Upper lobe of left lung (tissue), 4 donors: ENCODE measurements at regions not wholly inside any gene's neighbourhood (a gene's known extent, or its start where the extent isn't known, plus 50 kb on each side); places are given as distances from the start of the nearest gene placed in this dataset.

Experiments used
- EP300 ChIP-seq, 4 donors: sonication (generic); formaldehyde crosslinking; IDR thresholded peaks; one replicate each; pipeline ENCODE4 v1.5.1; 2017; ENCODE audit warnings: antibody characterized with exemption in 4 of 4, control low read depth in 2 of 4
- POLR2A ChIP-seq, 4 donors: fragments of 450-650 bp; IDR thresholded peaks; one replicate each; pipeline ENCODE4 v1.5.1; 2016 to 2017; ENCODE audit warnings: antibody characterized with exemption in 4 of 4, mild to moderate bottlenecking in 2 of 4
- POLR2AphosphoS5 ChIP-seq, 2 donors: sonication (generic); formaldehyde crosslinking; IDR thresholded peaks; one replicate each; pipeline ENCODE4 v1.5.1; 2017; ENCODE audit warnings: antibody characterized with exemption in 2 of 2
- TF ChIP-seq, protein P1 (sequence below), 6 experiments: fragments of 450-650 bp in 4 of 6; fragments of 200-600 bp in 2 of 6; sonication (generic) in 2 of 6; IDR thresholded peaks; one replicate each; pipeline ENCODE4 v1.5.1; 2016 to 2019; ENCODE audit warnings: antibody characterized with exemption in 6 of 6

DNA sequence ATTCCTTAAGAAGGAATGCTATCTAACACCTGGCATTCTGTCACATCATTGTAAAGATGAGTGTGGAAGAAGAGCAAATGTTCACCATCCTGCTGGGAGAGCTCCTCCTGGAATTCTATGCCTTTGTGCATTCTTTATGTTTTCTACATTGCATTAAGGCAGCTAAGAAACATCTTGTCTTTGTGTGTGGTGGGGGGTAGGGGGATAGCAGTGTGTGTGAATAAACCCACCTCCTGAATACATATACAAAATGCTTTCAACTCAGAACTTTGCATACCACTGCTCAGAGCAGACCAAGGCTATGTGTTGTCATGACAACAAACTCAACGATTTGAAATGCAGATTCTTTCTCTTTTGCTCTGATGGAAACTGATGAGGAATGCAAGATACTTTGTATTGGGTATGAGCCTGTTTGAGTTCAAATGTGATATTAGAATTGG is 193.6 kb upstream of the KAZN start:
- TF ChIP-seq, protein P1, sequence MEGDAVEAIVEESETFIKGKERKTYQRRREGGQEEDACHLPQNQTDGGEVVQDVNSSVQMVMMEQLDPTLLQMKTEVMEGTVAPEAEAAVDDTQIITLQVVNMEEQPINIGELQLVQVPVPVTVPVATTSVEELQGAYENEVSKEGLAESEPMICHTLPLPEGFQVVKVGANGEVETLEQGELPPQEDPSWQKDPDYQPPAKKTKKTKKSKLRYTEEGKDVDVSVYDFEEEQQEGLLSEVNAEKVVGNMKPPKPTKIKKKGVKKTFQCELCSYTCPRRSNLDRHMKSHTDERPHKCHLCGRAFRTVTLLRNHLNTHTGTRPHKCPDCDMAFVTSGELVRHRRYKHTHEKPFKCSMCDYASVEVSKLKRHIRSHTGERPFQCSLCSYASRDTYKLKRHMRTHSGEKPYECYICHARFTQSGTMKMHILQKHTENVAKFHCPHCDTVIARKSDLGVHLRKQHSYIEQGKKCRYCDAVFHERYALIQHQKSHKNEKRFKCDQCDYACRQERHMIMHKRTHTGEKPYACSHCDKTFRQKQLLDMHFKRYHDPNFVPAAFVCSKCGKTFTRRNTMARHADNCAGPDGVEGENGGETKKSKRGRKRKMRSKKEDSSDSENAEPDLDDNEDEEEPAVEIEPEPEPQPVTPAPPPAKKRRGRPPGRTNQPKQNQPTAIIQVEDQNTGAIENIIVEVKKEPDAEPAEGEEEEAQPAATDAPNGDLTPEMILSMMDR (IDR thresholded peaks at IDR 0.05): no peak
- TF ChIP-seq POLR2AphosphoS5 (IDR thresholded peaks at IDR 0.05) (no peak), EP300 (IDR thresholded peaks at IDR 0.05) (no peak), POLR2A (IDR thresholded peaks at IDR 0.05) (no peak)
